NCI-H2171 (cell line): ENCODE measurements at regions not wholly inside any gene's neighbourhood (a gene's known extent, or its start where the extent isn't known, plus 50 kb on each side); places are given as distances from the start of the nearest gene placed in this dataset.
A peak's percentile ranks its signal among the peaks of the same experiment; 100 is the strongest.
"Not testable (repeated sequence)": the region's sequence is repeated elsewhere in the genome, so short reads cannot be mapped to it uniquely, and the experiment has no call there.

Source experiments
- DNase-seq: peaks from one replicate; lab custom pipeline; 2025; lab: John Stamatoyannopoulos, UW

DNA sequence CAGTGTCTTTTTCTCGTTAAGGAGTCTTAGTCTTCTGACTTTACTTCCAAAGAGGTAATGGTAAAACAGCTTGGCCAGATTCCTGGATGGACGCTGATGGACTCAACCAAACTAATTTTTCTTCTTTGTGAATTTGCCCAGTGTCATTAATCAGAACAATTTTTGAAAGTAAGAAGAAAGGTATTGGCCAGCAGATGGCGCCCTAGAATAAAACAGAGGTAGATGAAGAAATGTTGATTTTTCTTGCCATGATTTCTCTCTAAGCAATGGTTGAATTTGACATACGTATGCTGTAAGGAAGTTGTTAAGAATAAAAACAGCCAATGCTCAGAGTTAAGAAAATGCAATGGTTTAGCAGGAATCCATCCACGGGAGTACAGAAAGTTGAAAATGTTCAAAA, 500.0 kb downstream of the DIRAS2 start:
- DNase-seq, result peak; percentile 36

DNA sequence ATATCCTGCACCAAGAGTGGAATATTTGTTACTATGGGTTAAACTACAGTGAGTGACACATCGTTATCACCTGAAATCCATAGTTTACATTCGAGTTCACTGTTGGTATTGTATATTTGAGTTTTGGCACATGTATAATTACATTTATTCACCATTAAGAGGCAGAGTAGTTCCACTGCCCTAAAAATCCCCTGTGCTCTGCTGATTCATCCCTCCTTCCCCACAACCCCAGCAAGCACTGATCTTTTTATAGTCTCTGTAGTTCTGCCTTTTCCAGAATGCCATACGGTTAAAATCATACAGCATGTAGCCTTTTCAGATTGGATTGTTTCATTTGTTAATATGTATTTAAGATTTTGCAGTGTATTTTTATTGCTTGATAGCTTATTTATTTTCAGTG, 495.2 kb downstream of the DIRAS2 start:
- no peak for DNase-seq

DNA sequence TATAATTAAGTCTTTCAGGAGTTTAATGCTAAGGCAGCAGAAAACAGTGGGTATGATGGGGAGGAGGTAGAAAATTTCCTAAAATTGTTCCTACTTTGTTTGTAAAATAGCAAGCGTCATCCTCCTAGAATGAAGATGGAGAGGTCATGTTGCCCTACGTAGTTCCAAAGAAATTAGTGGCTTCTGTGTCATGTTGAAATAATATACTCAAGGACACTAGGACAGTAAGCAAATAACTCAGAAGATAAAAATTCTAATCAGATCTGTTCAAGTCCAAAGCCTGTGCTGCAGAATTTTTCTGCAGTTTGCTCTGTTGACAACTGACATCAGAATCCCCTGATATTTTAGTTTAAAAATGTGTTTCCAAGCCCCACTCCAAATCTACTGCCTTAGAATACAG, 486.3 kb downstream of the DIRAS2 start:
- no peak for DNase-seq

DNA sequence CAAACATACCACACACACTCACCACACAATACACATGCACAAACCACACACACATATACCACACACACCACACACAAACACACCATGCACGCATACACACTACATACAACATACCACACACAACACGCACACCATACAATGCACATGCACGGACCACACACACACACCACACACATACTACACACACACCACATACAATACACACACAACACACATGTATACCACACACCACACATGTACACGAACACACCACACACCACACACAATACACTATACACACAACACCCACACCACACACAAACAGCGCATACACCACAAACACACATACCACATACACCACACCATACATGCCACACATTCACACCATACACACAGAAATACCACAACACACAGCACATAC, 480.3 kb downstream of the DIRAS2 start:
- DNase-seq, result no peak

DNA sequence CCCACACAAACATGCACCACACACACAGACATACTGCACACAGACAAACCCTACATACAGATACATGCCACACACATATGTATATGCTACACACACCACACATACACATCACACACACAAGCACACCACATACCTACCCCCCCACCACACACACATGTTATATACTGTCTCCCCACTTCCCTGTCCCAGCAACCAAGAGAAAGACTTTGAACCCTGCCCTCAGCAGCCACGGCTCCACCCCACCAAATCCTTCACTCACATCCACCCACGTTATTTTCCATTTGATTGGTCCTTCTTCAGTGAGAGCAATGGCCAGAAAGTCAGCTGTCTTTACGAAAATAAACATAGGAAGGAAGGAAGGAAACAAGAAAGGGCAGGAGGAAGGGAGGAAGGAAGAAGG, 479.8 kb downstream of the DIRAS2 start:
- no peak for DNase-seq

DNA sequence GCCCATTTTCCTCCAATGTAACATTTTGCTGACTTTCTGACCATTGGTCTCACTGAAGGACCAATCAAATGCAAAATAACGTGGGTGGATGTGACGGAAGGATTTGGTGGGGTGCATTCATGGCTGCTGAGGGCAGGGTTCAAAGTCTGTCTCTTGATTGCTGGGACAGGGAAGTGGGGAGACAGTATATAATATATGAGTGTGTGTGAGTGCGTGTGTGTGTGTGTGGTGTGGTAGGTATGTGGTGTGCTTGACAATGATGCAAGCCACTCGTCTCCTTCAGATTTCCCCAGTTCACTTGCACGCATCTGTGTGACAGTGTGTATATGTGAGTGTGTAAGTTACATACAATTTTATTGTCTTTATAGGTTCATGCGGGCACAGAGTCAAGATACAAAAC, 477.3 kb downstream of the DIRAS2 start:
- DNase-seq, result no peak

DNA sequence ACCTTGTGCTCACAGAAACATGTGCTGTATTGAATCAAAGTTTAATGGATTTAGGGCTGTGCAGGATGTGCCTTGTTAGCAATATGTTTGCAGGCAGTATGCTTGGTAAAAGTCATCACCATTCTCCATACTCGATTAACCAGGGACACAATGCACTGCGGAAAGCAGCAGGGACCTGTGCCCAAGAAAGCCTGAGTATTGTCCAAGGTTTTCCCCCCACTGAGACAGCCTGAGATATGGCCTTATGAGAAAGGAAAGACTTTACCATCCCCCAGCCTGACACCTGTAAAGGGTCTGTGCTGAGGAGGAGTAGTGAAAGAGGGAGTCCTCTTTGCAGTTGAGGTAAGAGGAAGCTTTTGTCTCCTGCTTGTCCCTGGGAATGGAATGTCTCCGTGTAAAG, 476.2 kb downstream of the DIRAS2 start:
- DNase-seq, result not testable (repeated sequence)

DNA sequence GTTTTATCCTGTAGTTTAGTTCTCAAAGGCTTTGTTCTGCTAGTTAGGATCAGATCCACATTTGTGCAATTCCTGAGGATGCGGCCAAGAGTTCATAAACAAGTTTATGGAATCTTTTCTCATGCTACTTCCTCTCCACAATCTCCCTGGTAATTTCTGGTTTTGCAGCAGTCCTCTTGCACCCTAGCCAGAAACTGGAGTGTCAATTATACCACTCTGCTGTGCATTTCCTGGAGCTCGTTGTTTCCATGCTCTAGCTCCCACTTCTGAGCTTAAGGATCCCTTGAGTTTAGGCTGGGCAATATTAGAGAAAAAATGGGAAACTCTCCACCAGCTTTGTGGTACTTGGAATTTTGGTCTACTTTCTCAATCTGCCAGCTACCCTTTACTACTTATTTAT, 474.7 kb downstream of the DIRAS2 start:
- no peak for DNase-seq

DNA sequence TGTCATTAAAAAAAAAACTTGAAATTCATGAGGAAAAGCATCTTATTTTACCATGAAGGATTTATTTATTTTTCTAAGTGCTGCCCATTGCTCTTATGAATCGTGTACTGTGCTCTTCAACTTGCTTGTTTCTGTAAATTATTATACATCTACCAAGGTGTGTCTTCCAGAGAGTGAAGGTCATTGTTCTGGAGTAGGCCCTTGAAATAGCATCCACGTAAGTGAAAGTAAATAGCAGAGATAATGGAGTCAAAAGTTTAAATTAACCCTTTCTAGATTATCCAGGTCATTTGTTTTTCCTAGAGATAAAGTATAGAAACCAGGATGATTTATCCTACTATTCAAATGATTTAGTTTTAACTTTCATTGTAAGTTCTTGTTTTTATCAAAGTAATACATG, 473.1 kb downstream of the DIRAS2 start:
- no peak for DNase-seq

DNA sequence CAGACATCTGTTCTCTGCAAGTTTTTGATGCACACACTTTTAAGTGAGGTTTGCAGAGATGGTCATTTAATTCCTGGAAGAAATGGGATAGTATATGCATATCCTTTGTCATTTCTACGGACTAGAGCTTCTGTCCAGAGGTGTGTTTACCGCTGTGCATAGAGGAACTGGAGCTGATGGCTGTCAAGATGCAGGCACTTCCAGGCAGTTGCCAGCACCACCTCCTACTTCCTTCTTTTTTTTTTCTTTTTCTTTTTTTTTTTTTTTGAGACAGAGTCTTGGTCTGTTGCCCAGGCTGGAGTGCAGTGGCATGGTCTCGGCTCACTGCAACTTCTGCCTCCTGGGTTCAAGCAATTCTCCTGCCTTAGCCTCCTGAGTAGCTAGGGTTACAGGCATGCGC, 468.7 kb downstream of the DIRAS2 start:
- not testable (repeated sequence) for DNase-seq

DNA sequence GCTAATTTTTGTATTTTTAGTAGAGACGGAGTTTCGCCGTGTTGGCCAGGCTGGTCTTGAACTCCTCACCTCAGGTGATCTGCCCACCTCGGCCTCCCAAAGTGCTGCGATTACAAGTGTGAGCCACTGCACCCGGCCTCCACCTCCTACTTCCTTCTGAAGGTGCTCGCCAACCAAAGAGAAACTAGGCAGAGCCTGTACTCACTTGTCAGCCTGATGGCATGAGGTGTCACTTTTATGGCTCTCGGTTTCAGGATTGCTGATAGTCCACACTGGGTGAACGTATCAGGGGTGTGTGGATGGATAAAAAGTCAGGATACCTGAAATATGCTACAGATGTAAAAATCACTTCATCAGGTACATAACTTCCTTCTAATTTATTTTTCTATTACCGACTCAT, 468.3 kb downstream of the DIRAS2 start:
- DNase-seq, result not testable (repeated sequence)

DNA sequence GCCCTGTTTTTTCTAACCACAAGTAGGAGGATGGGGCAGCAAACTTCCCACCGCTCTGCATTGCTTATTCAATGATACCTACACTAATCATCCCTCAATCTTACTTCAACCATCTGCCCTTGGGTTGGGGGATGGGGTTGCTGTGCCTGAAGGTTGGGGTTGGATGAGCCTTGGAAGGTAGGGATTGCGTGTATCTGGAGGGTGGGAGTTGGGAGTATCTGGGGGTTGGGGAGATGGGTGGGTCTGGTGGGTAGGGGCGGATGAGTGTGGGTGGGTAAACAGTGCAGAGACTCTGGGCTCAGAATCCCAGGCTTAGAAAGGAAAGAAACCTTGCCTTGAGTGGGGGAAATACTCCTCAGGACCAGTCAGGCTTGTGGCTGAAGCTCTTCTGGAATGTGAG, 467.4 kb downstream of the DIRAS2 start:
- no peak for DNase-seq

DNA sequence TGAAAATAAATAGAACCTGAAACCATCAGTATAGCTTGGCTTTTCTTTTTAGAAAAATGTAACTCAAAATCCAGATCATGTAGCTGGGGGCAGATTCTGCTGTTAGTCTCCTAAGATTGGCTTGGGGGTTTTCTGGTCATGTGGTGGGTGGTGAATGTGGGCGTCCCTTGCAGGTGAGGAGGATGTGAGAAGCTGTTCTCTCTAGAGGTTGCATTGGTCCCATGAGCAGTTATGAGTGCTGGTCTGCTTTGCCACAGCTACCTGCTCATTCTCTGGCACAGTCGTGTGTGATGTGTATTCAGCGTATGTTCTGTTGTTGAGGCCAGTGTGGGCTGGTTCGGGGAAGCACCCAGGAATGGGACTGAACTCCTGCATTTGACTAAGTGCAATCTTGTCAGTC, 466.8 kb downstream of the DIRAS2 start:
- no peak for DNase-seq

DNA sequence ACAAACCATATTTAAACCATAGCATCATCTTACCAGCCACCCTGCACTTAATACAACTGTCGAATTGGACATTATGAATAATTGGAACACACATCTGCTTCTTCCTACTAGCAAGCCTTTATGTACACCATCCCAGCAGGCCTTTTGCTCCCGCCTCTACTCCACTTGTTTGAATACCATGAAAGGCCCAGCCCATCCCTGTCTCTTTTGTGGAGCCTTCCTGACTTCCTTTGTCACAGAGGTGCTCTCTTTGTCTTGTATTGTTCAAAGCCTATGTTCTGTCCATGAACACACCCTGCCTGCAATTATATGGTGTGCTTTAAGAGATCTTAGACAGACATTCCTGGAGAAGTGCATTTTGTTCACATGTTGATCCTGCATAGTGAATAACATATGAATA, 465.7 kb downstream of the DIRAS2 start:
- no peak for DNase-seq

DNA sequence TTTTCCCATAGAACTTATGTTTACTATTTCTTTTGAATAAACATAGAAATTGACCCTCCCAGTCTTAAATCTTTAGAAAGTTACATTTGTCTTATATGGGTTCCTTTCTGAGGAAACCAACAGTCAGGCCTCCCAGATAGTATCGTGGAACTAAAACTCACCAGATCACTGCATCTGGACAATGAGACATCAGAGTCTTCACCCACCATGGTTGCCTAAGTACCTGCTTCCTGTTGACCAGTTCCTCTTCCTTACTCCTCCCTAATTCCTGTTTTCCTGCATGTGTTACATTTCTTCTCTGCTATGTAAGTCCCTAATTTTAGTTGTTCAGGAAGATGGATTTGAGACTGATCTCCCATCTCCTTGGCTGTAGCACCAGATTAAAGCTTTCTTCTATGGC, 462.2 kb downstream of the DIRAS2 start:
- DNase-seq, result no peak

DNA sequence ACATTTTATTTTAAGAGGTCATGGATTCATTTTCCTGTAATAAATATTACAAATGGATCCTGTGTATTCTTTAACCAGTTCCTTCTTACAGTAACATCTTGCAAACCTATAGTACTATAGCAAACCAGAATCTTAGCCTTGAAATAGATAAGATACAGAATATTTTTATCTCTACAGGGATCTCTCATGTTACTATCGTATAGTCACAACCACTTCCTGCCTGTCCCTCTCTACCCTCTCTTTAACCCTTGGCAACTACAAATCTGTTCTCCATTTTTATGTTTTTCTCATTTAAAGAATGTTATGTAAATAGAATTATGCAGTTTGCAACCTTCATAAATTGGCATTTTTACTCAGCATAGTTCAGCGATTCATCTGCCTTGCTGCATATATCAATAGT, 454.0 kb downstream of the DIRAS2 start:
- DNase-seq, result no peak

DNA sequence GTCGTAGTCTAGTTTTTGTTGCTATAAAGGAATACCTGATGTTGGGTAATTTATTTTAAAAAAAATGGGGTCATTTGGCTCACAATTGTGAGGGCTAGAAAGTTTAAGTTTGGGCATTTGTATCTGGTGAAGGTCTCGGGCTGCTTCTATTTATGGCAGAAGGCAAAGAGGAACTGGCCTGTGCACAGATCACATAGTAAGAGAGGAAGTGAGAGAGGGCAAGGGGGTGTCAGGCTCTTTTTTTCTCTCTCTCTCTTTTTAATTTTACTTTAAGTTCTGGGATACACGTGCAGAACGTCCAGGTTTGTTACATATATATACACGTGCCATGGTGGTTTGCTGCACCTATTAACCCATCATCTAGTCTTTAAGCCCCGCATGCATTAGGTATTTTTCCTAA, 453.3 kb downstream of the DIRAS2 start:
- no peak for DNase-seq

DNA sequence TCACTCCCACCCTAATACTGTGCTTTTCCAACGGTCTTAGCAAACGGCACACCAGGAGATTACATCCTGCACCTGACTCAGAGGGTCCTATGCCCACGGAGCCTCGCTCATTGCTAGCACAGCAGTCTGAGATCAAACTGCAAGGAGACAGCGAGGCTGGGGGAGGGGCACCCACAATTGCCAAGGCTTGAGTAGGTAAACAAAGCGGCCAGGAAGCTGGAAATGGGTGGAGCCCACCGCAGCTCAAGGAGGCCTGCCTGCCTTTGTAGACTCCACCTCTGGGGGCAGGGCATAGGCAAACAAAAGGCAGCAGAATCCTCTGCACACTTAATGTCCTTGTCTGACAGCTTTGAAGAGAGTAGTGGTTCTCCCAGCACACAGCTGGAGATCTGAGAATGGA, 450.2 kb downstream of the DIRAS2 start:
- not testable (repeated sequence) for DNase-seq

DNA sequence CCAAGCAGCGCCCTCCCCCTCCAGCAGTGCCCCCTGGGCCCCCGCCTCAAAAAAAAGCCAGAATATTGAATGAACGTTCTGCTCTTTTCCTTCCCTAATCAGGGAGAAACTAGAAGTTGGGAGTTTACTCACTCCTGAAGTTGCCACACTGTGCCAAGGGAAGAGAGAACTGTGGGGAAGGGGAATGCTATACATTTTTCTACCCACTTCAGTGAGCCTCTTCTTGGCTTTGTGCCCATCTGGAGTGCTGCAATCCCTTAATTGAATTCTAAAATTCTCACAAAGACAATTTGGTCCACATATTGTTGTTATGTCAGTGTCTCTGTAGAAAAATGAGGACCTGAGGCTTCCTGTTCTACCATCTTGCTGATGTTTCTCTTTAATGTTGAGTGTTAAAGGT, 443.7 kb downstream of the DIRAS2 start:
- no peak for DNase-seq

DNA sequence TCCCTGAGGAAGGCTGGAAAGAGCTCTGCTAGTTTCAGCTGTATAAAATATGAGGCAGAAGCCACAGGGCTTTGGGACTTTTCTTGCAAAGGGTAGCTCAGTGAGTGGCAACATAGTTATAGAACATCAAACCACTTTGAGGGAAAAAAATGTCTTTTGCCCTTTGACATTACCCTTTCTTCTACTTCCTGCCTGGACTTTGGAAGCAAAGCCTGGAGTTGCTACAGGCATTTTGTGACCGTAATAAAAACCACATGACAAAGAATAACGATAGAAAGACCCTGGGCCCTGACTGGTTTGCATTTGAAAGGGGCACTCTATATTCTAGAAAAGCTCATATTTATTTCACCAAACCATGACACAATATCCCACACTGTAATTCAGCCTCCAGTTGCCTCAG, 440.9 kb downstream of the DIRAS2 start:
- DNase-seq, result no peak

DNA sequence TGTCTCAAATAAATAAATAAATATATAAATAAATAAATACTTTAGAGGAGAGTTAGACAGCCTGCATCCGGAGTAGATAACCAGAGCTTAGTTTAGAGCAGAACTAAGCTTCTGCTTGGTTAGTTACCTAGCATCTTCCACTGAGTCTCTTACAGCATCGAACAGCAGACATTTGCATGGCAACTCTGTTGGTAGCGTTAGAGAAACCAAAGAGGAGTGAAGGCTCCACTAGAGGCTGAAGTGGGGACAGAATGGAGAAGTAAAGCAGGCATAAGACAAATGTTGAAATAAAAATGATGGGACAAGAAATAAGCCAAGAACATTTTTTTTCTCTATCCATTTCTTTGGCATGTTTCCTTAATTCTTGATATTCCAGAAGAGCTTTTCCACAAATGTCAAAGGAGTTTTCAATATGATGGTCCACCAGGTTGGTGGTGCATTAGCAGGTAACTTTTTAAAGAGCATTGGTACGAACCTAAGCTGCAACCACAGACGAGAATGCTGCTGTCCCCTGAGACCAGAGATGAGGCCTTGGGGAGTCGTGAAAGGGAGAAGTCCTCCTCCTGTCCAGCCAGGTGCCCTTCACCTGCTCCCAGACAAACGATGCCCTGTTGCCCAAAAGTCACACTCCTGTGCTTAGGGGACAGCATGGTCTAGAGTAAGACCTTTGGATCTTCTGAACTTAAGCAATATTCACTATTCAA, 438.3 kb downstream of the DIRAS2 start:
- no peak for DNase-seq

DNA sequence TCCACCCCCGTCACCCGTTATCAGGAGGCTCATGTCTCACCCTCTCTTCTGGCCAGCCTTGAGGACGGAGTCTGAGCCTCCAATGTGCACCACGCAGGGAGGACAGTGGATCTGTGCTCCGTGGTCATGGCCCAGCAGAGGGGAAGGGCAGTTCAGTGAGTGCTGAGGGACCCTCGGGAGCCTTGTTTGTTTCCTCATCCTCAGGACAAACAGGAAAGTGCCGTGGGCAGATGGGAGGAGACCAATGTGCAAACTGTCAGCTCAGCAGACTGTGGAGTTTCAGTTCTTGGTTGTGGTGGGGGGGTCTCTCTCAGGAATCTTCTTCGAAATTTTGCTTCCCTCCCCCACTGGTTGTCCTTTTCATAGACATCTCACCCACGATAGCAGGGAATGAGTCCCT, 429.6 kb downstream of the DIRAS2 start:
- not testable (repeated sequence) for DNase-seq

DNA sequence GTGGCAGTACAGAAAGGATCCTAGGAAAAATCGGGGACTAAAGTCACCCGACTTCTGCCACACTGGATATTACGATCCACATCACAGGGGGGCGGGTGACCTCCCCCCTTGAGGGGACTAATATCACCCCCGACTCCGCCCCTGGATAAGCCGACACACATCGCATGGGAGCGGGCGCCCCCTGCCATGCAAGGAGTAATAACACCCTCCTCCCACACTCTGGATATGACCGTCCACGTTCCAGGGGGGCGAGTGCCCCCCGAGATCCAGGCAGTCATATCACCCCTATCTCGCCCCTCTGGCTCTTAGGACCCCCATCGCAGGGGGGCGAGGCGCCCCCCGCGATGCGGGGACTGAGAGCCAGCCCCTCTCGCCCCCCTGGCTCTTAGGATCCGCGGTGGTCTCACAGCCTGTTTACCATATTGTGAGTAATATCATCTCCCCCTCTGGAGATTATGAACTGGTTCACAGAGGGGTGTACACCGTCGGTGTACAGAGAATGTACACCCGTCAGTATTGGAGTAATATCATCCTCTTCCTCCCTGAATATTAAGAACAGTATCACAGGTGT, 423.0 kb downstream of the DIRAS2 start:
- DNase-seq, result no peak

DNA sequence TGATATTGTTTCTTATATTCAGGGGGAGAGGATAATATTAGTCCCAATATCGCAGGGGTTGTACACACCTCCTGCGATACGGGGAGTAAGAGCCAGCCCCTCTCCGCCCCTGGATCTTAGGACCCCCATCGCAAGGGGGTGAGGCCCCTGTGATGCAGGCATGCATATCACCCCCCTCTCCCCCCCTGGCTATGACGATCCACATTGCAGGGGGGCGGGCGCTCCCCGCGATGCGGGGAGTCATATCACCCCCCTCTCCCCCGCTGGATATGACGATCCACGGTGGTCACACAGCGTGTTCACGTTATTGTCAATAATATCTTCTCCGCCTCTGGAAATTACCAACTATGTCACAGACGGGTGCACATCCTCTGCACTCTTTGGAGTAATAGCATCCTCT, 420.7 kb downstream of the DIRAS2 start:
- DNase-seq, result not testable (repeated sequence)
